ENCODE measurements at regions not wholly inside any gene's neighbourhood (a gene's known extent, or its start where the extent isn't known, plus 50 kb on each side); places are given as distances from the start of the nearest gene placed in this dataset.

DNA sequence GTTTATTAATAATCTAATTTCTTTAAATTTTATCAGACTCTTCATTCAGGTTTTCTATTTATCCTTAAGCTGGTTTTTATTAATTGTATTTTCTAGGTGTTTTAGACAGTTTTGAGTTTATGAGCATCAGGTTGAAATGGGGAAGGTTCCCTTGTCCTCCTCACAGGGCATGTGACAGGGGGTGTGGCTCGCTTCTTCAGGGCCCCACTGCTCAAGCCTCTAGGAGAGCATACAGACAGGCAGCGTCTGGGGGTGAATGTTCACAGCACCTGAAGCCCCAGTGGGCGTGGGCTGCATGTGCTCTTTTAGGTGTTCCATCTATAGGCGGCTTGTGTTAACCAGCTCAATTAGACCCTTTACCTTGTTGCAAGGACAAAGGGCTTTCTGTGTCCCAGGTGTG, 78.2 kb upstream of the RUFY1 start:
- TF ChIP-seq CTCF (IDR thresholded peaks at IDR 0.05; ENCODE audit: insufficient read depth, missing control alignments), result no peak
- DNase-seq (ENCODE audit: insufficient read length, low spot score), result no peak
- FAIRE-seq, result no peak

DNA sequence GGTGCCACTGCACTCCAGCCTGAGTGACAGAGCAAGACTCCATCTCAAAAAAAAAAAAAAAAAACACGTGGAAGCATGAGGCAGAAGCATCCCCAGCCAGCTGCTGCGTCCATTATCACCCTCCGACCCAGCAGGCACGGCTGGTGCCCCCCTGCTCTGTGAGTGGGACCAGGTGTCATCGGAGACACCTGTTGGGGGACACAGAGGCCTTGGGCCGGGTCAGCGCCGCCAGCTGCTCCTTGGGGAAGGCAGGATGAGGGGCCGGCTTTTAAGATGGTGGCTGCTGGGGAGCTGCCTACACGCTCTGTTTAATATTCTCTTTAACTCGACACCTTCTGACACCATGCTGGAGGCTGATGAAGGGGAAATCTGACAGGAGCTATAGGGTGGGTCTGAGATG, 80.2 kb upstream of the RUFY1 start:
- DNase-seq (ENCODE audit: insufficient read length, low spot score) (no peak), FAIRE-seq (no peak)
- no peak for TF ChIP-seq CTCF (IDR thresholded peaks at IDR 0.05; ENCODE audit: insufficient read depth, missing control alignments)

GRCh38 chr5:179468696-179469095, 81.7 kb upstream of the RUFY1 start:
- FAIRE-seq (no peak), DNase-seq (ENCODE audit: insufficient read length, low spot score) (no peak)
- no peak for TF ChIP-seq CTCF (IDR thresholded peaks at IDR 0.05; ENCODE audit: insufficient read depth, missing control alignments)

DNA sequence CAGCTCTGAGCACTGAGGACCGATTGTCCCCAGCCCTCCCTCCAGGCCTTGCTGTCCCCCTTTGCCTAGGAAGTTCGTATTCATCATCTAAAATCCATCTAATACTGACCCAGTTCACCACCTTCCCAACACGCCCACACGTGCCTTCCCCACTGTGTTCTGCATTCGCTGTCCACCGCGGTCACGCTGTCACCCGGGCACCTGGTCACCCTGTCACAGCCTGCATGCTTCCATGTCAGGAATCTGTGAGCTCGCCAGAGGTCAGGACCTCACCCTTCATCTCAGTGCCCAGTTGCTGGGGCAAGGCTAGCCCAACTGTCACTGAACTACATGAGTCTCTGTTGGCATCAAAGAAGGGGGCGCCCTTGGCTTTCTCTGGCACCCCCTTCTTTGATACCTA, 82.9 kb upstream of the RUFY1 start:
- DNase-seq (ENCODE audit: insufficient read length, low spot score) (no peak), FAIRE-seq (no peak)
- TF ChIP-seq CTCF (IDR thresholded peaks at IDR 0.05; ENCODE audit: insufficient read depth, missing control alignments), result no peak

- no peak for DNase-seq (ENCODE audit: insufficient read length, low spot score)
- FAIRE-seq, result no peak
- TF ChIP-seq CTCF (IDR thresholded peaks at IDR 0.05; ENCODE audit: insufficient read depth, missing control alignments), result no peak
These were observed 85.7 kb upstream of the RUFY1 start for GRCh38 chr5:179464631-179465030.

DNA sequence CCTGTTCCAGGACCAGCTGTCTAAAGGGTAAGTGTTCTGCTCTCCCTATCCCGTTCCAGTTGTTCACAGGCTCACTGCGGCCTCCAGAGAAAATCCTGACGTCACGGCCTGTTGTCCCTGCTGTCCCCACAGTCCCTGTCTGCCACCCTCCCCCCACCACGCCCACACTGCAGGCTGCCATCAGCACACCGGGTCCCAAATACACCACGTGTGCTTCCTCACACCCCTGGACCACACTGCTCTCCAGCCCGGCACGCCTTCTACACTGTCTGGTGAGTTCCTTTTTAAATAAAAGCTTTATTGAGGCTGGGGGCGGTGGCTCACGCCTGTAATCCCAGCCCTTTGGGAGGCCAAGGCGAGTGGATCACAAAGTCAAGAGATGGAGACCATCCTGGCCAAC, 88.3 kb upstream of the RUFY1 start:
- DNase-seq (ENCODE audit: insufficient read length, low spot score), result no peak
- FAIRE-seq, result no peak
- TF ChIP-seq CTCF (IDR thresholded peaks at IDR 0.05; ENCODE audit: insufficient read depth, missing control alignments), result no peak

GRCh38 chr5:179461576-179461975, 88.8 kb upstream of the RUFY1 start:
- DNase-seq (ENCODE audit: insufficient read length, low spot score), result no peak
- TF ChIP-seq CTCF (IDR thresholded peaks at IDR 0.05; ENCODE audit: insufficient read depth, missing control alignments), result no peak
- no peak for FAIRE-seq

Measured in D721Med (cell line).